ENCODE measurements at regions not wholly inside any gene's neighbourhood (a gene's known extent, or its start where the extent isn't known, plus 50 kb on each side); places are given as distances from the start of the nearest gene placed in this dataset.

GRCh38 chr10:28914701-28915100 lies 237.4 kb downstream of the BAMBI start:
- TF ChIP-seq, protein P1, sequence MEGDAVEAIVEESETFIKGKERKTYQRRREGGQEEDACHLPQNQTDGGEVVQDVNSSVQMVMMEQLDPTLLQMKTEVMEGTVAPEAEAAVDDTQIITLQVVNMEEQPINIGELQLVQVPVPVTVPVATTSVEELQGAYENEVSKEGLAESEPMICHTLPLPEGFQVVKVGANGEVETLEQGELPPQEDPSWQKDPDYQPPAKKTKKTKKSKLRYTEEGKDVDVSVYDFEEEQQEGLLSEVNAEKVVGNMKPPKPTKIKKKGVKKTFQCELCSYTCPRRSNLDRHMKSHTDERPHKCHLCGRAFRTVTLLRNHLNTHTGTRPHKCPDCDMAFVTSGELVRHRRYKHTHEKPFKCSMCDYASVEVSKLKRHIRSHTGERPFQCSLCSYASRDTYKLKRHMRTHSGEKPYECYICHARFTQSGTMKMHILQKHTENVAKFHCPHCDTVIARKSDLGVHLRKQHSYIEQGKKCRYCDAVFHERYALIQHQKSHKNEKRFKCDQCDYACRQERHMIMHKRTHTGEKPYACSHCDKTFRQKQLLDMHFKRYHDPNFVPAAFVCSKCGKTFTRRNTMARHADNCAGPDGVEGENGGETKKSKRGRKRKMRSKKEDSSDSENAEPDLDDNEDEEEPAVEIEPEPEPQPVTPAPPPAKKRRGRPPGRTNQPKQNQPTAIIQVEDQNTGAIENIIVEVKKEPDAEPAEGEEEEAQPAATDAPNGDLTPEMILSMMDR (optimal IDR thresholded peaks at IDR 0.05 in 1 of 3, IDR thresholded peaks at IDR 0.05 in 1 of 3, conservative IDR thresholded peaks at IDR 0.05 in 1 of 3; ENCODE audit: extremely low read depth in 1 of 3, insufficient read depth in 2 of 3, low read length in 3 of 3): no peak
- TF ChIP-seq EZH2 (IDR thresholded peaks at IDR 0.05; ENCODE audit: low read length): no peak

GRCh38 chr10:28915989-28916588 lies 238.8 kb downstream of the BAMBI start:
- Histone ChIP-seq H4K20me1 (ENCODE audit: control insufficient read depth, extremely low read depth, insufficient read depth, low read length) (no peaks in the 10 kb centered on the region), H3K4me1 (ENCODE audit: control insufficient read depth, extremely low read depth, insufficient read depth, low read length) (peaks cover 4% of the 10 kb centered on the region), H3K79me2 (ENCODE audit: control insufficient read depth, insufficient read depth, low read length) (no peaks in the 10 kb centered on the region), H3K36me3 (ENCODE audit: control insufficient read depth in 2 of 2, extremely low read depth in 1 of 2, insufficient read depth in 2 of 2, low read length in 2 of 2) (no peaks in the 10 kb centered on the region), H3K4me3 (ENCODE audit: control insufficient read depth in 2 of 3, extremely low read depth in 1 of 3, insufficient read depth in 2 of 3, low read depth in 1 of 3, low read length in 3 of 3) (no peak overlapping the region), H3K4me2 (ENCODE audit: control insufficient read depth, extremely low read depth, insufficient read depth, low read depth, low read length) (no peak overlapping the region), H3K9me1 (ENCODE audit: control insufficient read depth, extremely low read depth, insufficient read depth, low read length) (no peaks in the 10 kb centered on the region), H3K9ac (ENCODE audit: control insufficient read depth, extremely low read depth, insufficient read depth, low read length) (no peak overlapping the region), H3K27ac (ENCODE audit: control insufficient read depth, insufficient read depth, low read length) (no peak overlapping the region), H2AFZ (ENCODE audit: control insufficient read depth, low read length) (no peak overlapping the region), H3K27me3 (ENCODE audit: control insufficient read depth, extremely low read depth, insufficient read depth, low read length) (no peaks in the 10 kb centered on the region), H3K9me3 (ENCODE audit: control insufficient read depth, low read depth, low read length) (no peaks in the 10 kb centered on the region)
- TF ChIP-seq EZH2 (IDR thresholded peaks at IDR 0.05; ENCODE audit: low read length): no peak
- TF ChIP-seq, protein P1 (optimal IDR thresholded peaks at IDR 0.05 in 1 of 3, IDR thresholded peaks at IDR 0.05 in 1 of 3, conservative IDR thresholded peaks at IDR 0.05 in 1 of 3; ENCODE audit: extremely low read depth in 1 of 3, insufficient read depth in 2 of 3, low read length in 3 of 3): no peak
- DNase-seq (ENCODE audit: low read depth, low spot score) (no peak), FAIRE-seq (no peak)
- dilution Hi-C loops (cut with MboI; ENCODE audit: extremely low pct_ligation_motif_present, low sequenced_read_pairs): no loop called here

More at GRCh38 chr10:28914701-28915100, 237.4 kb downstream of the BAMBI start:
- no peak overlapping the region for H3K9ac ChIP-seq (ENCODE audit: control insufficient read depth, extremely low read depth, insufficient read depth, low read length)
- no peaks in the 10 kb centered on the region for H4K20me1 ChIP-seq (ENCODE audit: control insufficient read depth, extremely low read depth, insufficient read depth, low read length)
- no peak overlapping the region for H3K4me3 ChIP-seq (ENCODE audit: control insufficient read depth in 2 of 3, extremely low read depth in 1 of 3, insufficient read depth in 2 of 3, low read depth in 1 of 3, low read length in 3 of 3)
- no peak overlapping the region for H3K4me2 ChIP-seq (ENCODE audit: control insufficient read depth, extremely low read depth, insufficient read depth, low read depth, low read length)
- no peak overlapping the region for H3K27ac ChIP-seq (ENCODE audit: control insufficient read depth, insufficient read depth, low read length)
- H3K27me3 ChIP-seq (ENCODE audit: control insufficient read depth, extremely low read depth, insufficient read depth, low read length): no peaks in the 10 kb centered on the region
- no peaks in the 10 kb centered on the region for H3K9me1 ChIP-seq (ENCODE audit: control insufficient read depth, extremely low read depth, insufficient read depth, low read length)
- H2AFZ ChIP-seq (ENCODE audit: control insufficient read depth, low read length): no peak overlapping the region
- H3K79me2 ChIP-seq (ENCODE audit: control insufficient read depth, insufficient read depth, low read length): no peaks in the 10 kb centered on the region
- peaks cover 4% of the 10 kb centered on the region for H3K4me1 ChIP-seq (ENCODE audit: control insufficient read depth, extremely low read depth, insufficient read depth, low read length)
- dilution Hi-C loops (cut with MboI; ENCODE audit: extremely low pct_ligation_motif_present, low sequenced_read_pairs): no loop called here
- no peaks in the 10 kb centered on the region for H3K9me3 ChIP-seq (ENCODE audit: control insufficient read depth, low read depth, low read length)
- no peaks in the 10 kb centered on the region for H3K36me3 ChIP-seq (ENCODE audit: control insufficient read depth in 2 of 2, extremely low read depth in 1 of 2, insufficient read depth in 2 of 2, low read length in 2 of 2)
- FAIRE-seq (no peak), DNase-seq (ENCODE audit: low read depth, low spot score) (no peak)
